Breast epithelium (tissue), 4 donors: ENCODE measurements at regions not wholly inside any gene's neighbourhood (a gene's known extent, or its start where the extent isn't known, plus 50 kb on each side); places are given as distances from the start of the nearest gene placed in this dataset.
"Not testable (repeated sequence)": the region's sequence is repeated elsewhere in the genome, so short reads cannot be mapped to it uniquely, and the experiment has no call there.

Experiments
- DNase-seq, 2 donors: peaks; one replicate each; pipeline ENCODE4 v3.0.0-alpha.2; 2019; ENCODE audit warnings: low spot score in 2 of 2
- H3K27ac ChIP-seq, 2 donors: fragments of 200-600 bp; sonication (generic) in 1 of 2; one replicate each; pipeline ENCODE4 v1.5.1; 2016 to 2019; ENCODE audit warnings: mild to moderate bottlenecking in 1 of 2
- H3K27me3 ChIP-seq, 2 donors: fragments of 200-600 bp; sonication (generic) in 1 of 2; one replicate each; pipeline versions ENCODE4 v1.5.1 to v1.6.0; 2017 to 2019; ENCODE audit warnings: control low read depth in 1 of 2, mild to moderate bottlenecking in 1 of 2
- H3K36me3 ChIP-seq: fragments of 200-600 bp; one replicate; pipeline ENCODE4 v1.5.1; 2019
- H3K4me1 ChIP-seq, 2 donors: fragments of 200-600 bp; sonication (generic); one replicate each; pipeline ENCODE4 v1.5.1; 2016 to 2019; ENCODE audit warnings: control low read depth in 1 of 2
- H3K4me3 ChIP-seq, 3 donors: fragments of 200-600 bp; sonication (generic); 1 replicate in 2 of 3; 2 replicates in 1 of 3; pipeline ENCODE4 v1.5.1; 2016 to 2019; ENCODE audit warnings: mild to moderate bottlenecking in 3 of 3, moderate library complexity in 2 of 3
- H3K9me3 ChIP-seq, 2 donors: fragments of 200-600 bp; sonication (generic) in 1 of 2; one replicate each; pipeline ENCODE4 v1.5.1; 2016 to 2019; ENCODE audit warnings: control low read depth in 1 of 2
- POLR2A ChIP-seq: fragments of 450-650 bp; IDR thresholded peaks from one replicate; pipeline ENCODE4 v1.6.1; 2016; ENCODE audit warnings: antibody characterized with exemption, mild to moderate bottlenecking, moderate library complexity
- POLR2AphosphoS5 ChIP-seq, 3 donors: sonication (generic); formaldehyde crosslinking; IDR thresholded peaks; one replicate each; pipeline ENCODE4 v1.6.1; 2017; ENCODE audit warnings: antibody characterized with exemption in 3 of 3
- intact Hi-C: fragments of 100-400 bp; cut with DNase I; formaldehyde crosslinking; loops from one replicate; pipeline ENCODE4 v1.15.1; 2023; ENCODE audit warnings: low total_unique reads
- TF ChIP-seq, protein P1 (sequence below), 3 donors: fragments of 450-650 bp; IDR thresholded peaks; one replicate each; pipeline ENCODE4 v1.5.1; 2016 to 2017; ENCODE audit warnings: antibody characterized with exemption in 3 of 3, mild to moderate bottlenecking in 3 of 3, moderate library complexity in 3 of 3

DNA sequence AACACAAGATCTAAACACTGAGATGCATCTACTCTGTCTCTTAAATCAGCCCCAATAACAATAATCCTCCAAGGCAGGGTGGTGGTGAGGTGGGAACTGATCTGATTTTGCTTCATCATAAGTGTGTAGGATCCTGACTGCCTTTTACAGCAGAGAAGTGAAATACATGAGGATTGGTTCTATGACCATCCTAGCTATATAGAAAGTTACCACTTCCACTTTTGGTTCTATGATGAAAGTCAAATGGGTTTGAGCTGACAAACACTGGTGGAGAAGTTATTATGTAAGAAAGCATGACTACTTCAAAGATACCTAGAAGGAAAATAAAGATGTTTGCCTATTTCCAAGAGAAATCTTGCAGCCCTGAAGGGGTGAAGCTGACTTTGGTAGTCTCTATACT, 181.6 kb downstream of the NKX6-1 start:
- Histone ChIP-seq H3K27ac (no peak overlapping the region), H3K36me3 (no peaks in the 10 kb centered on the region), H3K4me3 (no peak overlapping the region), H3K4me1 (no peaks in the 10 kb centered on the region), H3K27me3 (no peaks in the 10 kb centered on the region), H3K9me3 (no peaks in the 10 kb centered on the region)
- DNase-seq = no peak
- TF ChIP-seq, protein P1, sequence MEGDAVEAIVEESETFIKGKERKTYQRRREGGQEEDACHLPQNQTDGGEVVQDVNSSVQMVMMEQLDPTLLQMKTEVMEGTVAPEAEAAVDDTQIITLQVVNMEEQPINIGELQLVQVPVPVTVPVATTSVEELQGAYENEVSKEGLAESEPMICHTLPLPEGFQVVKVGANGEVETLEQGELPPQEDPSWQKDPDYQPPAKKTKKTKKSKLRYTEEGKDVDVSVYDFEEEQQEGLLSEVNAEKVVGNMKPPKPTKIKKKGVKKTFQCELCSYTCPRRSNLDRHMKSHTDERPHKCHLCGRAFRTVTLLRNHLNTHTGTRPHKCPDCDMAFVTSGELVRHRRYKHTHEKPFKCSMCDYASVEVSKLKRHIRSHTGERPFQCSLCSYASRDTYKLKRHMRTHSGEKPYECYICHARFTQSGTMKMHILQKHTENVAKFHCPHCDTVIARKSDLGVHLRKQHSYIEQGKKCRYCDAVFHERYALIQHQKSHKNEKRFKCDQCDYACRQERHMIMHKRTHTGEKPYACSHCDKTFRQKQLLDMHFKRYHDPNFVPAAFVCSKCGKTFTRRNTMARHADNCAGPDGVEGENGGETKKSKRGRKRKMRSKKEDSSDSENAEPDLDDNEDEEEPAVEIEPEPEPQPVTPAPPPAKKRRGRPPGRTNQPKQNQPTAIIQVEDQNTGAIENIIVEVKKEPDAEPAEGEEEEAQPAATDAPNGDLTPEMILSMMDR (IDR thresholded peaks at IDR 0.05) = no peak
- TF ChIP-seq POLR2A = no peak
- TF ChIP-seq POLR2AphosphoS5 (IDR thresholded peaks at IDR 0.05) = no peak
- intact Hi-C loops = no loop called here

DNA sequence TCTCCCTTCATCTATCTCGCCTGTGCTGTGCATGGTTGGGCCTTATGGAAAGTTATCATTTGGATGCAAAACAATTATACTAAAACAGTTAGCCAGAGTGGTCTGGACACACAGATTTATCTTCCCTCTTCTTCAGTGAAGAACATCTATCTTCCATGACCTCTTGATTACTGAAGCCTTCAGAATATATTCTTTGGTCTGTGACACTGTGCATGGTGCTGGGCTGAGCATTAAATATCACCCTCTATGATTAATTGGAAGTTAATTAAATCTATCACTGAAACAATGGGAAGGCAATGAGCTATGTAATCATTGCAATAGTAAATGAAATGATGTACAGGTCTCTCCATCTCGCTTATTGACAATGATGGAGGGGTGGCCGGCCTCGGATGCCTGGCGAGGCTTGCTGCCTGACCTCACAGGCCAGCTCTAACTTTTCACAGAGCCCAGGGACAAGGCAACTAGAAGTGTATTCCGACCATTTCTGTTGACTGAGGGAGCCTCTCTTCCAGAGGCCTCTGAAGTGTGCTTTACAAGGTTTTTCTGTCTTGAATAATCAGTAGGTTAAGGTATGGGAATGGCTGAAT, 186.6 kb downstream of the NKX6-1 start:
- DNase-seq = no peak
- Histone ChIP-seq H3K27ac (no peak overlapping the region), H3K27me3 (no peaks in the 10 kb centered on the region), H3K9me3 (no peaks in the 10 kb centered on the region), H3K36me3 (no peaks in the 10 kb centered on the region), H3K4me1 (no peaks in the 10 kb centered on the region), H3K4me3 (no peak overlapping the region)
- TF ChIP-seq POLR2A (no peak), POLR2AphosphoS5 (IDR thresholded peaks at IDR 0.05) (no peak)
- TF ChIP-seq, protein P1 (IDR thresholded peaks at IDR 0.05) = no peak
- intact Hi-C loops = no loop called here

DNA sequence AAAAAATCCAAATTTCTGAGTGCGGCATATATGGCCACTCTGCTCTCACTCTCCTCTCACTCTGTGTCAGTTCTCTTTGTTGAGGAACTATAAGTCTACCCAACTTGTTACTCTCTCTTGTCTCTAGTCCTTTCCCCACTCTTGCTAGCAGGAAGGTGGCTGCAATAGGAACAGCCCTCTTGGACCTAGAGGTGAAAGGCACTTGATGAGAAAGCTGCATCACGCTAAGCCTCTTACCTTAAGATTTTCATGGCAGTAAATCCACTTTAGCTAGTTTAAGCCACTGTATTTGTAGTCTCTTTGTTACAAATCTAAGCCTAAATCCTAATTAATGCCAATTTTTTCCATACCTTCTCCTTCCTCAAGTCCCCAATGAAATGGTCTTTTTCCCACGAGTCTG, 189.9 kb downstream of the NKX6-1 start:
- intact Hi-C loops = no loop called here
- DNase-seq = no peak
- Histone ChIP-seq H3K4me1 (no peaks in the 10 kb centered on the region), H3K4me3 (no peak overlapping the region), H3K9me3 (no peaks in the 10 kb centered on the region), H3K27me3 (no peaks in the 10 kb centered on the region), H3K27ac (no peak overlapping the region), H3K36me3 (no peaks in the 10 kb centered on the region)
- TF ChIP-seq, protein P1 (IDR thresholded peaks at IDR 0.05) = no peak
- TF ChIP-seq POLR2A (no peak), POLR2AphosphoS5 (IDR thresholded peaks at IDR 0.05) (no peak)

DNA sequence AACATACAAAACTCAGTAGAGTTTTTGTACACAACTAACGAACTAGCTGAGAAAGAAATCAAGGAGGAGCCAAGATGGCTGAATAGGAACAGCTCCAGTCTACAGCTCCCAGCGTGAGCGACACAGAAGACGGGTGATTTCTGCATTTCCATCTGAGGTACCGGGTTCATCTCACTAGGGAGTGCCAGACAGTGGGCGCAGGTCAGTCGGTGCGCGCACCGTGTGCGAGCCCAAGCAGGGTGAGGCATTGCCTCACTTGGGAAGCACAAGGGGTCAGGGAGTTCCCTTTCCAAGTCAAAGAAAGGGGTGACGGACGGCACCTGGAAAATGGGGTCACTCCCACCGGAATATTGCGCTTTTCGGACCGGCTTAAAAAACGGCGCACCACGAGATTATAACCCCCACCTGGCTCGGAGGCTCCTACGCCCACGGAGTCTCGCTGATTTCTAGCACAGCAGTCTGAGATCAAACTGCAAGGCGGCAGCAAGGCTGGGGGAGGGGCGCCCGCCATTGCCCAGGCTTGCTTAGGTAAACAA, 200.3 kb downstream of the NKX6-1 start:
- intact Hi-C loops, DNase-seq: not testable (repeated sequence)

DNA sequence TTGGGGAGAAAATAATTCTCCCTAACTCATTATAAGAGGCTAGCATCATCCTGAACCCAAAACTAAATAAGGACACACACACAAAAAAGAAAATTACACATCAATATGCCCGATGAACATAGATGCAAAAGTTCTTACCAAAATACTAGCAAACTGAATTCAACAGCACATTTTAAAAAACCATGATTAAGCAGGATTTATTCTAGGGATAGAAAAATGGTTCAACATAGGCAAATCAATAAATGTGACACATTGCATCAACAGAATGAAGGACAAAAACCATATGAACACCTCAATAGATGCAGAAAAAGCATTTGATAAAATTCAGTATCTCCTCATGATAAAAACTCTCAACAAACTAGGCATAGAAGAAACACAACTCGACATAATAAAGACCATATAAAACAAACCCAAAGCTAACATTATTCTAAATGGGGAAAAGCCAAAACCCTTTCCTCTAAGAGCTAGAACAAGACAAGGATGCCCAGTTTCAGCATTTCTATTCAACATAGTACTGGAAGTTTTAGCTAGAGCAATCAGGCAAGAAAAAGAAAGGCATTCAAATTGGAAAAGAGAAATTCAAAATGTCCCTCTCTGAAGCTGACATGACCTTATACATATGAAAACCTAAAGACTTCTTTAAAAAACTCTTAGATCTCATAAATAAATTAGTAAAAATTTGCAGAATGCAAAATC, 200.9 kb downstream of the NKX6-1 start:
- no peaks in the 10 kb centered on the region for H3K27me3 ChIP-seq
- TF ChIP-seq, protein P1 (IDR thresholded peaks at IDR 0.05) = no peak
- TF ChIP-seq POLR2AphosphoS5 (IDR thresholded peaks at IDR 0.05) (no peak), POLR2A (no peak)
- H3K4me3 ChIP-seq = no peak overlapping the region
- no peak overlapping the region for H3K27ac ChIP-seq
- no peak for DNase-seq
- no peaks in the 10 kb centered on the region for H3K36me3 ChIP-seq
- intact Hi-C loops = no loop called here
- H3K9me3 ChIP-seq = no peaks in the 10 kb centered on the region
- H3K4me1 ChIP-seq = no peaks in the 10 kb centered on the region

More for the DNA sequence above, 200.3 kb downstream of the NKX6-1 start:
- not testable (repeated sequence) for H3K36me3 ChIP-seq, H3K9me3 ChIP-seq, H3K27ac ChIP-seq, H3K4me3 ChIP-seq, H3K4me1 ChIP-seq, H3K27me3 ChIP-seq
